Posterior cingulate gyrus (tissue), 11 donors: ENCODE measurements at regions not wholly inside any gene's neighbourhood (a gene's known extent, or its start where the extent isn't known, plus 50 kb on each side); places are given as distances from the start of the nearest gene placed in this dataset.
A peak's percentile ranks its signal among the peaks of the same experiment; 100 is the strongest.

Experiments
- DNase-seq, 10 donors: peaks; one replicate each; pipeline versions ENCODE4 v3.0.0 to v3.0.0-alpha.2; 2020 to 2021; ENCODE audit warnings: mixed read lengths in 3 of 10
- intact Hi-C: fragments of 100-400 bp; cut with DNase I; formaldehyde crosslinking; loops from one replicate; pipeline ENCODE4 v1.15.1; 2023

- DNase-seq: no peak
- intact Hi-C loops: no loop called here
Measured at GRCh38 chr6:41448256-41448655, 97.9 kb upstream of the FOXP4 start.

GRCh38 chr6:41449399-41450245 lies 96.6 kb upstream of the FOXP4 start:
- no peak for DNase-seq
- intact Hi-C loops: no loop called here

- DNase-seq: peak in 1 of 10 donors; percentile 61
- intact Hi-C loops: no loop called here
Measured at GRCh38 chr6:41450581-41450980, 95.6 kb upstream of the FOXP4 start.

GRCh38 chr6:41451039-41451438 lies 95.1 kb upstream of the FOXP4 start:
- intact Hi-C loops: no loop called here
- peak in 2 of 10 donors; percentile 14 to 71 for DNase-seq

- intact Hi-C loops: no loop called here
- peak in 6 of 10 donors; percentile 35 to 90 (median 48) for DNase-seq
Measured at GRCh38 chr6:41451515-41452163, 94.5 kb upstream of the FOXP4 start.

- DNase-seq: peak in 1 of 10 donors; percentile 34
- intact Hi-C loops: no loop called here
Measured at GRCh38 chr6:41452763-41453162, 93.4 kb upstream of the FOXP4 start.

GRCh38 chr6:41453244-41453643 lies 92.9 kb upstream of the FOXP4 start:
- no peak for DNase-seq
- intact Hi-C loops: no loop called here

GRCh38 chr6:41454189-41454789 lies 91.9 kb upstream of the FOXP4 start:
- intact Hi-C loops: no loop called here
- DNase-seq: no peak

GRCh38 chr6:41455410-41455809 lies 90.8 kb upstream of the FOXP4 start:
- intact Hi-C loops: no loop called here
- no peak for DNase-seq

- intact Hi-C loops: no loop called here
- DNase-seq: no peak
Measured at GRCh38 chr6:41455818-41456217, 90.4 kb upstream of the FOXP4 start.

GRCh38 chr6:41457303-41457670 lies 88.9 kb upstream of the FOXP4 start:
- intact Hi-C loops: no loop called here
- peak in 1 of 10 donors; percentile 1 for DNase-seq

GRCh38 chr6:41459738-41460137 lies 86.4 kb upstream of the FOXP4 start:
- no peak for DNase-seq
- intact Hi-C loops: no loop called here

- DNase-seq: peak in 1 of 10 donors; percentile 1
- intact Hi-C loops: no loop called here
Measured at GRCh38 chr6:41460742-41461336, 85.3 kb upstream of the FOXP4 start.

- DNase-seq: peak in 2 of 10 donors; percentile 4 to 43
- intact Hi-C loops: loop anchor here (2.0 kb wide), 1 partner anchor 131 kb away; no protein-coding TSS in a partner anchor
Measured at GRCh38 chr6:41462033-41462432, 84.1 kb upstream of the FOXP4 start.

- intact Hi-C loops: loop anchor here (2.0 kb wide), 1 partner anchor 130 kb away; no protein-coding TSS in a partner anchor
- peak in 6 of 10 donors; percentile 29 to 94 (median 59) for DNase-seq
Measured at GRCh38 chr6:41463062-41463930, 82.9 kb upstream of the FOXP4 start.

GRCh38 chr6:41464019-41464418 lies 82.2 kb upstream of the FOXP4 start:
- intact Hi-C loops: no loop called here
- peak in 1 of 10 donors; percentile 2 for DNase-seq

- peak in 2 of 10 donors; percentile 15 to 36 for DNase-seq
- intact Hi-C loops: no loop called here
Measured at GRCh38 chr6:41464481-41464880, 81.7 kb upstream of the FOXP4 start.

- intact Hi-C loops: no loop called here
- DNase-seq: peak in 2 of 10 donors; percentile 7 to 24
Measured at GRCh38 chr6:41466437-41466990, 79.7 kb upstream of the FOXP4 start.

GRCh38 chr6:41467061-41467460 lies 79.1 kb upstream of the FOXP4 start:
- DNase-seq: peak in 1 of 10 donors; percentile 6
- intact Hi-C loops: no loop called here
